PC-9 (cell line): ENCODE measurements at regions not wholly inside any gene's neighbourhood (a gene's known extent, or its start where the extent isn't known, plus 50 kb on each side); places are given as distances from the start of the nearest gene placed in this dataset.

ENCODE experiments used
- BruUV-seq: library from RNA; stranded (reverse); fragments of 400-500 nt; replicated peaks from 2 replicates; lab custom pipeline; 2021; lab: Mats Ljungman, UMichigan
- CTCF ChIA-PET: fragments of 300-600 bp; sonication (Branson Sonifier 250); formaldehyde crosslinking; loops from one replicate; lab custom pipeline; 2022; ENCODE audit warnings: antibody characterized with exemption; lab: Charles Lee
- POLR2A ChIA-PET: fragments of 300-600 bp; sonication (Branson Sonifier 250); formaldehyde crosslinking; loops from one replicate; lab custom pipeline; 2022; ENCODE audit warnings: antibody characterized with exemption; ENCODE audit not compliant: unreplicated experiment; lab: Charles Lee
- DNase-seq, 2 experiments: peaks; one replicate each; pipeline versions ENCODE4 v3.0.0 to v3.0.0-alpha.2; 2015 to 2022; ENCODE audit warnings: mixed read lengths in 1 of 2
- H2AFZ ChIP-seq: fragments of 200-600 bp; sonication (generic); 2 replicates; pipeline ENCODE4 v1.8.1; 2017; ENCODE audit warnings: antibody characterized with exemption
- H3F3A ChIP-seq: fragments of 200-600 bp; sonication (generic); 2 replicates; pipeline ENCODE4 v1.8.1; 2017; ENCODE audit warnings: antibody characterized with exemption, mild to moderate bottlenecking, low read depth; ENCODE audit not compliant: insufficient read depth
- H3K27ac ChIP-seq: fragments of 200-600 bp; sonication (generic); 2 replicates; pipeline ENCODE4 v1.6.1; 2016; ENCODE audit warnings: mixed run types
- H3K27me3 ChIP-seq: fragments of 200-600 bp; sonication (generic); 2 replicates; pipeline ENCODE4 v1.6.1; 2016; ENCODE audit warnings: low read depth, mixed run types; ENCODE audit not compliant: insufficient read depth
- H3K36me3 ChIP-seq: fragments of 200-600 bp; sonication (generic); 2 replicates; pipeline ENCODE4 v1.6.1; 2016; ENCODE audit warnings: low read depth, mixed run types
- H3K4me1 ChIP-seq: fragments of 200-600 bp; sonication (generic); replicated peaks from 2 replicates; pipeline ENCODE4 v1.6.1; 2016; ENCODE audit warnings: mixed run types; ENCODE audit not compliant: insufficient read depth
- H3K4me2 ChIP-seq: fragments of 200-600 bp; sonication (generic); 2 replicates; pipeline ENCODE4 v1.6.1; 2017; ENCODE audit warnings: mixed run types
- H3K4me3 ChIP-seq: fragments of 200-600 bp; sonication (generic); 2 replicates; pipeline ENCODE4 v1.6.1; 2016; ENCODE audit warnings: mixed run types
- H3K79me2 ChIP-seq: fragments of 200-600 bp; sonication (generic); 2 replicates; pipeline ENCODE4 v1.6.1; 2017; ENCODE audit warnings: low read depth, mixed run types
- H3K9me2 ChIP-seq: fragments of 200-600 bp; sonication (generic); 2 replicates; pipeline ENCODE4 v1.8.1; 2017; ENCODE audit warnings: mild to moderate bottlenecking; ENCODE audit not compliant: insufficient read depth
- H3K9me3 ChIP-seq: fragments of 200-600 bp; sonication (generic); 2 replicates; pipeline ENCODE4 v1.8.1; 2016; ENCODE audit warnings: low read depth; ENCODE audit not compliant: insufficient read depth
- H4K20me1 ChIP-seq: fragments of 200-600 bp; sonication (generic); 2 replicates; pipeline ENCODE4 v1.8.1; 2017; ENCODE audit not compliant: insufficient read depth
- EZH2 ChIP-seq: fragments of 200-600 bp; sonication (generic); IDR thresholded peaks from 2 replicates; pipeline ENCODE4 v1.8.0; 2017; ENCODE audit warnings: antibody characterized with exemption, low read depth
- intact Hi-C: fragments of 100-400 bp; cut with micrococcal nuclease; formaldehyde crosslinking; loops from one replicate; pipeline ENCODE4 v1.10.0; 2022; ENCODE audit not compliant: unreplicated experiment
- TF ChIP-seq, protein P1 (sequence below): fragments of 200-600 bp; sonication (generic); conservative IDR thresholded peaks from 2 replicates; pipeline ENCODE4 v1.6.1; 2017; ENCODE audit warnings: mixed run types, antibody characterized with exemption, mild to moderate bottlenecking, moderate library complexity

- ChIA-PET CTCF (no interaction called here), POLR2A (no interaction called here)
- Histone ChIP-seq H3K27me3 (no peaks in the 10 kb centered on the region), H3K9me2 (no peaks in the 10 kb centered on the region), H3K36me3 (no peaks in the 10 kb centered on the region), H3K9me3 (no peaks in the 10 kb centered on the region), H4K20me1 (no peaks in the 10 kb centered on the region), H3F3A (no peaks in the 10 kb centered on the region), H3K4me1 (no peaks in the 10 kb centered on the region), H3K27ac (no peak overlapping the region), H2AFZ (no peak overlapping the region), H3K4me3 (no peak overlapping the region), H3K79me2 (no peaks in the 10 kb centered on the region), H3K4me2 (no peak overlapping the region)
- BruUV-seq = no TSS peak
- intact Hi-C loops = no loop called here
- TF ChIP-seq EZH2 = no peak
- TF ChIP-seq, protein P1, sequence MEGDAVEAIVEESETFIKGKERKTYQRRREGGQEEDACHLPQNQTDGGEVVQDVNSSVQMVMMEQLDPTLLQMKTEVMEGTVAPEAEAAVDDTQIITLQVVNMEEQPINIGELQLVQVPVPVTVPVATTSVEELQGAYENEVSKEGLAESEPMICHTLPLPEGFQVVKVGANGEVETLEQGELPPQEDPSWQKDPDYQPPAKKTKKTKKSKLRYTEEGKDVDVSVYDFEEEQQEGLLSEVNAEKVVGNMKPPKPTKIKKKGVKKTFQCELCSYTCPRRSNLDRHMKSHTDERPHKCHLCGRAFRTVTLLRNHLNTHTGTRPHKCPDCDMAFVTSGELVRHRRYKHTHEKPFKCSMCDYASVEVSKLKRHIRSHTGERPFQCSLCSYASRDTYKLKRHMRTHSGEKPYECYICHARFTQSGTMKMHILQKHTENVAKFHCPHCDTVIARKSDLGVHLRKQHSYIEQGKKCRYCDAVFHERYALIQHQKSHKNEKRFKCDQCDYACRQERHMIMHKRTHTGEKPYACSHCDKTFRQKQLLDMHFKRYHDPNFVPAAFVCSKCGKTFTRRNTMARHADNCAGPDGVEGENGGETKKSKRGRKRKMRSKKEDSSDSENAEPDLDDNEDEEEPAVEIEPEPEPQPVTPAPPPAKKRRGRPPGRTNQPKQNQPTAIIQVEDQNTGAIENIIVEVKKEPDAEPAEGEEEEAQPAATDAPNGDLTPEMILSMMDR = no peak
- no peak for DNase-seq
Measured at GRCh38 chr14:30193845-30194501, 266.3 kb upstream of the PRKD1 start.

DNA sequence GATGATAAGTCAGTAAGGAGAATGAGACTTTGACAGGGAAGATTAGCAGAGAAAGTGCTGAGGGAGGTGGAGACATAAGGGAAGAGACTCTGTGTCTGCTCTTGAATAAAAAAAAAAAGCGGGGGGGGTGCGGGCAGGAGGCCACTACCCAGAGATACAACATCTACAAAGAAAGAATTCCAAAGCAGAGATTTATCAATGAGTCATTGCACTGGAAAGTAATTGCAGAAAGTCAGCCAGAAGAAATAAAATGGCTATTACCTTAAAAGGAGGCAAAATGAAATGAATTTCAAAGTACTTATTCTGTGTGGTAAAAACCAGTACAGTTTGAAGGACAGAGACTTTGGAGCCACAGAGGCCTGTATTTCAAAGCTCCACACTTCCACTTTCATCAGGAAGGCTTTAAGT, 267.1 kb upstream of the PRKD1 start:
- H3K27me3 ChIP-seq = no peaks in the 10 kb centered on the region
- H3K9me2 ChIP-seq = no peaks in the 10 kb centered on the region
- no peak overlapping the region for H3K27ac ChIP-seq
- no peaks in the 10 kb centered on the region for H3K79me2 ChIP-seq
- H2AFZ ChIP-seq = no peak overlapping the region
- CTCF ChIA-PET = no interaction called here
- no TSS peak for BruUV-seq
- no peaks in the 10 kb centered on the region for H3K9me3 ChIP-seq
- POLR2A ChIA-PET = no interaction called here
- no peaks in the 10 kb centered on the region for H3F3A ChIP-seq
- intact Hi-C loops = no loop called here
- H3K4me3 ChIP-seq = no peak overlapping the region
- TF ChIP-seq, protein P1 = no peak
- TF ChIP-seq EZH2 = no peak
- H3K4me1 ChIP-seq = no peaks in the 10 kb centered on the region
- no peaks in the 10 kb centered on the region for H3K36me3 ChIP-seq
- H4K20me1 ChIP-seq = no peaks in the 10 kb centered on the region
- no peak for DNase-seq
- H3K4me2 ChIP-seq = no peak overlapping the region

GRCh38 chr14:30195941-30196340, 268.3 kb upstream of the PRKD1 start:
- Histone ChIP-seq H3K36me3 (no peaks in the 10 kb centered on the region), H3K4me3 (no peak overlapping the region), H3K27me3 (no peaks in the 10 kb centered on the region), H3K27ac (no peak overlapping the region), H3F3A (no peaks in the 10 kb centered on the region), H3K79me2 (no peaks in the 10 kb centered on the region), H4K20me1 (no peaks in the 10 kb centered on the region), H2AFZ (no peak overlapping the region), H3K9me2 (no peaks in the 10 kb centered on the region), H3K9me3 (no peaks in the 10 kb centered on the region), H3K4me2 (no peak overlapping the region), H3K4me1 (no peaks in the 10 kb centered on the region)
- DNase-seq = no peak
- TF ChIP-seq, protein P1 = no peak
- TF ChIP-seq EZH2 = no peak
- CTCF ChIA-PET = no interaction called here
- POLR2A ChIA-PET = no interaction called here
- intact Hi-C loops = no loop called here
- BruUV-seq = no TSS peak
